MCF 10A (cell line): ENCODE measurements at regions not wholly inside any gene's neighbourhood (a gene's known extent, or its start where the extent isn't known, plus 50 kb on each side); places are given as distances from the start of the nearest gene placed in this dataset.

Source experiments
- BruUV-seq: library from RNA; stranded (reverse); fragments of 400-500 nt; replicated peaks from 2 replicates; lab custom pipeline; 2021; lab: Mats Ljungman, UMichigan
- CTCF ChIA-PET: fragments of 300-600 bp; sonication (Branson Sonifier 250); formaldehyde crosslinking; extraction: SDS; loops from one replicate; lab custom pipeline; 2021; ENCODE audit warnings: antibody characterized with exemption, inconsistent platforms; lab: Yijun Ruan, JAX
- POLR2A ChIA-PET: fragments of 300-600, 350-650 bp; sonication (Branson Sonifier 250); formaldehyde crosslinking; extraction: SDS; loops from one replicate; lab custom pipeline; 2020; ENCODE audit warnings: antibody characterized with exemption, inconsistent platforms; lab: Yijun Ruan, JAX
- DNase-seq: peaks from one replicate; pipeline ENCODE4 v3.0.0-alpha.2; 2018; ENCODE audit not compliant: unreplicated experiment
- H3K27ac Mint-ChIP-seq: one replicate; pipeline ENCODE4 v1.8.0; 2022; ENCODE audit warnings: mild to moderate bottlenecking, low read depth, mixed read lengths; ENCODE audit not compliant: unreplicated experiment
- H3K27me3 Mint-ChIP-seq: one replicate; pipeline ENCODE4 v1.8.0; 2022; ENCODE audit warnings: mixed read lengths; ENCODE audit not compliant: insufficient read depth, unreplicated experiment
- H3K36me3 Mint-ChIP-seq: one replicate; pipeline ENCODE4 v1.8.0; 2022; ENCODE audit warnings: mild to moderate bottlenecking, moderate library complexity, mixed read lengths; ENCODE audit not compliant: insufficient read depth, unreplicated experiment
- H3K4me1 Mint-ChIP-seq: one replicate; pipeline ENCODE4 v1.8.0; 2022; ENCODE audit warnings: mixed read lengths; ENCODE audit not compliant: insufficient read depth, unreplicated experiment
- H3K4me3 Mint-ChIP-seq: one replicate; pipeline ENCODE4 v1.8.0; 2022; ENCODE audit warnings: mild to moderate bottlenecking, moderate library complexity, mixed read lengths; ENCODE audit not compliant: unreplicated experiment
- H3K9me3 Mint-ChIP-seq: one replicate; pipeline ENCODE4 v1.8.0; 2022; ENCODE audit warnings: mixed read lengths; ENCODE audit not compliant: unreplicated experiment
- intact Hi-C: fragments of 100-400 bp; cut with micrococcal nuclease; formaldehyde crosslinking; loops from 2 replicates; pipeline ENCODE4 v1.14.1; 2022
- TF ChIP-seq, protein P1 (sequence below): fragments of 200-600 bp; IDR thresholded peaks from one replicate; pipeline ENCODE4 v1.8.0; 2022; ENCODE audit warnings: antibody characterized with exemption, mild to moderate bottlenecking; ENCODE audit not compliant: unreplicated experiment

DNA sequence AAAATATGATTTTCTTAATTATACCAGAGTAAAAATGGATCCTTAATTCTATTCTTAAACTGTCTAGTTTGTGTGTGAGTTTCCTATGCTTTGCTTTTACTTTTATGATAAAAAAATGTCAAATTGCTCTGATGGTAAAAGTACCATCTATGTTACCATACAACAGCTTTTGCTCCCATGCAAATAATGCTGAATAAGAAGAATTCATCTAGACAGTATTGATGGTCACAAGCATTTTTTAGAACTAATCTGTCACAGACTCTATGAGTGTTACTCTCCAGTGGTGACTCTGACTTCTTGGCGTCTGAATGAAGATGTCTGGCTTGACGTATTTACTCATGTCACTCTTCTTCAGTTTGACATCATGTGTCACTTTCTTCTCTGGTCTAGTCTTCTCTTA is 608.1 kb upstream of the RORB start:
- Mint-ChIP-seq H3K9me3 (no peaks in the 10 kb centered on the region), H3K27me3 (peaks cover 80% of the 10 kb centered on the region), H3K4me1 (no peaks in the 10 kb centered on the region), H3K36me3 (no peaks in the 10 kb centered on the region), H3K27ac (no peak overlapping the region), H3K4me3 (no peak overlapping the region)
- ChIA-PET POLR2A (no interaction called here), CTCF (interaction anchor here (0.6 to 1.2 kb wide), 2 partner anchors 9 to 72 kb away, joined by 4 to 5 read pairs; no protein-coding TSS in a partner anchor)
- intact Hi-C loops: no loop called here
- DNase-seq: no peak
- BruUV-seq: no TSS peak
- TF ChIP-seq, protein P1, sequence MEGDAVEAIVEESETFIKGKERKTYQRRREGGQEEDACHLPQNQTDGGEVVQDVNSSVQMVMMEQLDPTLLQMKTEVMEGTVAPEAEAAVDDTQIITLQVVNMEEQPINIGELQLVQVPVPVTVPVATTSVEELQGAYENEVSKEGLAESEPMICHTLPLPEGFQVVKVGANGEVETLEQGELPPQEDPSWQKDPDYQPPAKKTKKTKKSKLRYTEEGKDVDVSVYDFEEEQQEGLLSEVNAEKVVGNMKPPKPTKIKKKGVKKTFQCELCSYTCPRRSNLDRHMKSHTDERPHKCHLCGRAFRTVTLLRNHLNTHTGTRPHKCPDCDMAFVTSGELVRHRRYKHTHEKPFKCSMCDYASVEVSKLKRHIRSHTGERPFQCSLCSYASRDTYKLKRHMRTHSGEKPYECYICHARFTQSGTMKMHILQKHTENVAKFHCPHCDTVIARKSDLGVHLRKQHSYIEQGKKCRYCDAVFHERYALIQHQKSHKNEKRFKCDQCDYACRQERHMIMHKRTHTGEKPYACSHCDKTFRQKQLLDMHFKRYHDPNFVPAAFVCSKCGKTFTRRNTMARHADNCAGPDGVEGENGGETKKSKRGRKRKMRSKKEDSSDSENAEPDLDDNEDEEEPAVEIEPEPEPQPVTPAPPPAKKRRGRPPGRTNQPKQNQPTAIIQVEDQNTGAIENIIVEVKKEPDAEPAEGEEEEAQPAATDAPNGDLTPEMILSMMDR: no peak

DNA sequence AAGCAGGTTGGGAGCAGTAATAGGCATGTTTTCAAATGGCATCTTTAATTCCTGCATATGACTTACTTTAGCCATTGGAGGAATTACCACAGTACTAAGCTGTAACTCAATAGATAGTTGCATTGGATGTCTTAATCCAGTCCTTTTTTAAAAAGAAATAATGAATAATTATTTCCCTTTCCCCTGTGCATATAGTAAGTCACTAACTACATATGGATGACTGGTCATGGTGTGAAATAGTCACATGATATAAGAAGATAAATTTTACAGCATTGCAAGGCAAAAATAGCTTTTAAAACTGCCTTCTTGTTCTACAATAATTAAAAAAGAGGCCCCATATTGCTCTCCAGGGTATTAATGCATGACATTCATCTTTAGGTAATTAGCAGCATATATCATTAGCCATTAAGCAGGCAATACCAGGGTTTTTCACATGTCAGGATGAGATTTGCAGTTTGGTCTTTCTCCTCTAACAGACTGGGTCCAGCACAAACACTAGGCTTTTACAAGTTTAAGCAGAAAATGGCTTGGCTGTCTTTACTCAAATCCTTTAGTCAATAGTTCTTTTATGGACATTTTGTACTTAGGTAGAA is 606.4 kb upstream of the RORB start:
- TF ChIP-seq, protein P1: no peak
- no TSS peak for BruUV-seq
- Mint-ChIP-seq H3K27me3 (peaks cover 80% of the 10 kb centered on the region), H3K27ac (no peak overlapping the region), H3K4me1 (no peaks in the 10 kb centered on the region), H3K36me3 (no peaks in the 10 kb centered on the region), H3K4me3 (no peak overlapping the region), H3K9me3 (no peaks in the 10 kb centered on the region)
- DNase-seq: no peak
- intact Hi-C loops: no loop called here
- ChIA-PET CTCF (no interaction called here), POLR2A (interaction anchor here (0.7 kb wide), 1 partner anchor 795 kb away, joined by 3 read pairs; no protein-coding TSS in a partner anchor)

DNA sequence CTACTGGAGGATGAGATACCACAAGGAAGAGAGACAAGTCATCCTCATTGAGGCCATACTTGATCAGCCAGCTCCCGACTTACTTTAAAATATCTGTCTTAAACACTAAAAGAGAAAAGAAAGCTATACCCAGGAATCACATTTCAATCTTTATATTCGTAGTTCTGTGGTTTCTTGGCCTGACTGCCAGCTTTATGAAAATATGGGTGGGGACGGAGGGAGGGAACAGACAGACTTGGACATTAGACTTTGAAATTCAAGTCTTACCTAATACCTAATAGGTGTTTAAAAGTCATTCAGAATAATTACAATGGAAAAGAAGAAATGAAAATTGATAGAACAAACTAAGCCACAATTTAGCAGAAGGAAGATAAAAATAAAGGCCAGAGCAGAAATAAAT is 604.8 kb upstream of the RORB start:
- intact Hi-C loops: no loop called here
- ChIA-PET CTCF (no interaction called here), POLR2A (no interaction called here)
- Mint-ChIP-seq H3K36me3 (no peaks in the 10 kb centered on the region), H3K4me1 (no peaks in the 10 kb centered on the region), H3K27me3 (peaks cover 80% of the 10 kb centered on the region), H3K9me3 (no peaks in the 10 kb centered on the region), H3K4me3 (no peak overlapping the region), H3K27ac (no peak overlapping the region)
- no peak for DNase-seq
- TF ChIP-seq, protein P1: no peak
- BruUV-seq: no TSS peak

DNA sequence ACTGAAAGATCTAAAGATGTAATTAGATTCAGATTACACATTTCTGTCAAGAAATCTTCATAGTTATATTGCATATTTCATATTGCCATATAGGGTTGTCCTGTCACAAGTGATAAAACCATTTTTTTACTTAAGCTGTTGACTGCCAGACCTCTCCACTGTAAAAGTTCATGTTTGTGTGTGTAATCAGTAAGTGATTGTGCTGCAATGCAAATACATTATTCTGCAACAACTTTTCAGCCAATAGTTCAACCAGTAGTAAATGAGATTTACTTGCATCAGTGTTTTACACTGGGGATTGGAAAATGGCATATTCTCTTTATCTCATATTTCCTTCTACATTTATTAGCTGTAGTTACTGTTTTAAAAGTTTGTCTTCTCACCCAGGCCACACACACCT is 603.9 kb upstream of the RORB start:
- intact Hi-C loops: no loop called here
- Mint-ChIP-seq H3K36me3 (no peaks in the 10 kb centered on the region), H3K27ac (no peak overlapping the region), H3K4me3 (no peak overlapping the region), H3K27me3 (peaks cover 73% of the 10 kb centered on the region), H3K4me1 (no peaks in the 10 kb centered on the region), H3K9me3 (no peaks in the 10 kb centered on the region)
- TF ChIP-seq, protein P1: no peak
- POLR2A ChIA-PET: no interaction called here
- no TSS peak for BruUV-seq
- no peak for DNase-seq
- CTCF ChIA-PET: interaction anchor here (0.7 kb wide), 1 partner anchor 87 kb away, joined by 3 read pairs; no protein-coding TSS in a partner anchor
